Spleen (tissue), 11 donors: ENCODE measurements at regions not wholly inside any gene's neighbourhood (a gene's known extent, or its start where the extent isn't known, plus 50 kb on each side); places are given as distances from the start of the nearest gene placed in this dataset.

Experiments used
- DNase-seq: peaks from one replicate; pipeline ENCODE4 v3.0.0-alpha.2; 2020
- H3K27ac ChIP-seq, 8 donors: fragments of 200-600 bp; sonication (generic) in 7 of 8; 1 replicate in 4 of 8; 2 replicates in 4 of 8; pipeline versions ENCODE4 v1.5.0 to v1.8.0; 2016 to 2021; ENCODE audit warnings: inconsistent platforms in 4 of 8, mild to moderate bottlenecking in 4 of 8, moderate library complexity in 1 of 8
- H3K27me3 ChIP-seq, 7 donors: fragments of 200-600 bp; sonication (generic) in 6 of 7; replicated peaks in 1 of 7; 1 replicate in 4 of 7; 2 replicates in 3 of 7; pipeline versions ENCODE4 v1.5.0 to v1.8.0; 2016 to 2021; ENCODE audit warnings: inconsistent platforms in 3 of 7, mild to moderate bottlenecking in 1 of 7
- H3K36me3 ChIP-seq, 6 donors: fragments of 200-600 bp; sonication (generic) in 5 of 6; 1 replicate in 4 of 6; 2 replicates in 2 of 6; pipeline versions ENCODE4 v1.5.0 to v1.8.0; 2016 to 2021; ENCODE audit warnings: inconsistent platforms in 2 of 6
- H3K4me1 ChIP-seq, 6 donors: fragments of 200-600 bp; sonication (generic) in 5 of 6; 1 replicate in 3 of 6; 2 replicates in 3 of 6; pipeline versions ENCODE4 v1.5.0 to v1.8.0; 2016 to 2021; ENCODE audit warnings: inconsistent platforms in 3 of 6
- H3K4me3 ChIP-seq, 8 donors: fragments of 200-600 bp; sonication (generic) in 7 of 8; 1 replicate in 4 of 8; 2 replicates in 4 of 8; pipeline versions ENCODE4 v1.5.0 to v1.8.0; 2016 to 2021; ENCODE audit warnings: inconsistent platforms in 4 of 8, mild to moderate bottlenecking in 4 of 8, moderate library complexity in 2 of 8
- H3K9me3 ChIP-seq, 8 donors: fragments of 200-600 bp; sonication (generic) in 7 of 8; 1 replicate in 4 of 8; 2 replicates in 4 of 8; pipeline versions ENCODE4 v1.5.0 to v1.8.0; 2016 to 2021; ENCODE audit warnings: inconsistent platforms in 4 of 8
- CTCF ChIP-seq, 11 experiments: fragments of 200-600 bp in 7 of 11; fragments of 450-650 bp in 4 of 11; sonication (generic) in 4 of 11; IDR thresholded peaks in 8 of 11; conservative IDR thresholded peaks in 3 of 11; 1 replicate in 7 of 11; 2 replicates in 4 of 11; pipeline versions ENCODE4 v1.4.0 to v1.8.0; 2016 to 2021; ENCODE audit warnings: antibody characterized with exemption in 11 of 11, inconsistent platforms in 4 of 11, mild to moderate bottlenecking in 1 of 11
- POLR2A ChIP-seq, 3 donors: fragments of 450-650 bp; IDR thresholded peaks; one replicate each; pipeline ENCODE4 v1.5.1; 2017; ENCODE audit warnings: antibody characterized with exemption in 3 of 3, mild to moderate bottlenecking in 1 of 3
- POLR2AphosphoS5 ChIP-seq, 3 donors: sonication (generic); formaldehyde crosslinking; IDR thresholded peaks; one replicate each; pipeline ENCODE4 v1.5.1; 2017; ENCODE audit warnings: antibody characterized with exemption in 3 of 3
- WGBS, 5 donors: extraction: QIAGEN DNeasy Blood & Tissue Kit in 3 of 5; methylation state at CpG; one replicate each; pipeline versions ENCODE4 v1.1.5 to v1.1.7; 2013 to 2018; 5-methylcytosine and 5-hydroxymethylcytosine counted together
- intact Hi-C: fragments of 100-400 bp; cut with DNase I; formaldehyde crosslinking; loops from one replicate; pipeline ENCODE4 v1.15.0; 2023; ENCODE audit warnings: low total_unique reads
- donor health status: healthy with polysubstance abuse.
- donor health status: DM: no; HTN: no; CAD: no; lungs with moderate emphysema.
- donor health status: DM: no; HTN: no; CAD: no.
- donor health status: Bipolar disorder and iron deficiency.
- donor health status: healthy.
- donor health status: DM: no; HTN: no; CAD: no.
- donor health status: DM: yes; HTN: yes; CAD: no.

- H3K9me3 ChIP-seq, result peaks cover 0 to 21% (median 3%) of the 10 kb centered on the region in 8 donors
- H3K4me1 ChIP-seq, result no peaks in the 10 kb centered on the region
- 33 to 67% (median 62%) methylated on average over 1 of the region's 1 CpG for WGBS, 5 donors
- H3K27me3 ChIP-seq, result no peaks in the 10 kb centered on the region
- no peak for DNase-seq
- intact Hi-C loops, result no loop called here
- no peak for TF ChIP-seq CTCF (IDR thresholded peaks at IDR 0.05 in 8 of 11, conservative IDR thresholded peaks at IDR 0.05 in 3 of 11)
- TF ChIP-seq POLR2A (IDR thresholded peaks at IDR 0.05), result no peak
- no peak for TF ChIP-seq POLR2AphosphoS5 (IDR thresholded peaks at IDR 0.05)
- H3K36me3 ChIP-seq, result no peaks in the 10 kb centered on the region
- no peak overlapping the region for H3K27ac ChIP-seq
- H3K4me3 ChIP-seq, result no peak overlapping the region
Measured at GRCh38 chr4:34170946-34171345, 2073.4 kb downstream of the ARAP2 start.

- Histone ChIP-seq H3K27me3 (no peaks in the 10 kb centered on the region), H3K27ac (no peak overlapping the region), H3K36me3 (no peaks in the 10 kb centered on the region), H3K4me1 (no peaks in the 10 kb centered on the region), H3K9me3 (peaks cover 0 to 29% (median 10%) of the 10 kb centered on the region in 8 donors), H3K4me3 (no peak overlapping the region)
- no peak for DNase-seq
- intact Hi-C loops, result no loop called here
- TF ChIP-seq CTCF (IDR thresholded peaks at IDR 0.05 in 8 of 11, conservative IDR thresholded peaks at IDR 0.05 in 3 of 11) (no peak), POLR2A (IDR thresholded peaks at IDR 0.05) (no peak), POLR2AphosphoS5 (IDR thresholded peaks at IDR 0.05) (no peak)
Measured at GRCh38 chr4:34176609-34177008, 2067.7 kb downstream of the ARAP2 start.

- DNase-seq, result no peak
- TF ChIP-seq CTCF (IDR thresholded peaks at IDR 0.05 in 8 of 11, conservative IDR thresholded peaks at IDR 0.05 in 3 of 11), result no peak
- TF ChIP-seq POLR2AphosphoS5 (IDR thresholded peaks at IDR 0.05), result no peak
- TF ChIP-seq POLR2A (IDR thresholded peaks at IDR 0.05), result no peak
Measured at GRCh38 chr4:34178476-34178875, 2065.8 kb downstream of the ARAP2 start.

GRCh38 chr4:34181311-34181841, 2062.9 kb downstream of the ARAP2 start:
- intact Hi-C loops, result no loop called here
- no peak overlapping the region for H3K4me3 ChIP-seq
- DNase-seq, result no peak
- peaks cover 0 to 9% (median 5%) of the 10 kb centered on the region in 8 donors for H3K9me3 ChIP-seq
- no peak for TF ChIP-seq POLR2AphosphoS5 (IDR thresholded peaks at IDR 0.05)
- TF ChIP-seq CTCF (IDR thresholded peaks at IDR 0.05 in 8 of 11, conservative IDR thresholded peaks at IDR 0.05 in 3 of 11), result no peak
- TF ChIP-seq POLR2A (IDR thresholded peaks at IDR 0.05), result no peak
- no peaks in the 10 kb centered on the region for H3K36me3 ChIP-seq
- H3K4me1 ChIP-seq, result no peaks in the 10 kb centered on the region
- no peaks in the 10 kb centered on the region for H3K27me3 ChIP-seq
- 72 to 91% (median 87%) methylated on average over 2 of the region's 2 CpGs for WGBS, 5 donors
- H3K27ac ChIP-seq, result no peak overlapping the region

More at GRCh38 chr4:34178476-34178875, 2065.8 kb downstream of the ARAP2 start:
- Histone ChIP-seq H3K27ac (no peak overlapping the region), H3K27me3 (no peaks in the 10 kb centered on the region), H3K4me1 (no peaks in the 10 kb centered on the region), H3K4me3 (no peak overlapping the region), H3K36me3 (no peaks in the 10 kb centered on the region), H3K9me3 (peaks cover 0 to 29% (median 10%) of the 10 kb centered on the region in 8 donors)
- intact Hi-C loops, result no loop called here
